ENCODE measurements at regions not wholly inside any gene's neighbourhood (a gene's known extent, or its start where the extent isn't known, plus 50 kb on each side); places are given as distances from the start of the nearest gene placed in this dataset.
A peak's percentile ranks its signal among the peaks of the same experiment; 100 is the strongest.
"Not testable (repeated sequence)": the region's sequence is repeated elsewhere in the genome, so short reads cannot be mapped to it uniquely, and the experiment has no call there.

- no peaks in the 10 kb centered on the region for H3K36me3 ChIP-seq (ENCODE audit: low read depth, low read length)
- intact Hi-C loops (cut with micrococcal nuclease): no loop called here
- H3K4me2 ChIP-seq (ENCODE audit: low read length): no peak overlapping the region
- H3K4me3 ChIP-seq (ENCODE audit: low read length): no peak overlapping the region
- DNase-seq: no peak
- no peaks in the 10 kb centered on the region for H4K20me1 ChIP-seq (ENCODE audit: low read length)
- H3K27me3 ChIP-seq (ENCODE audit: low read length): no peaks in the 10 kb centered on the region
- no TSS peak for BruUV-seq (replicated peaks)
- no peaks in the 10 kb centered on the region for H3K4me1 ChIP-seq (ENCODE audit: insufficient read depth, low read length)
- no peaks in the 10 kb centered on the region for H3K9me2 ChIP-seq (replicated peaks; ENCODE audit: low read length)
- H3K9me3 ChIP-seq (ENCODE audit: low read length): no peaks in the 10 kb centered on the region
- H3K27ac ChIP-seq (ENCODE audit: low read length): no peak overlapping the region
- TF ChIP-seq EZH2 (IDR thresholded peaks at IDR 0.05; ENCODE audit: low read length, unreplicated experiment) (no peak), EZH2phosphoT487 (IDR thresholded peaks at IDR 0.05; ENCODE audit: borderline replicate concordance, low read length) (no peak), CTCF (conservative IDR thresholded peaks at IDR 0.05; ENCODE audit: low read depth, low read length) (no peak)
- no peak overlapping the region for H2AFZ ChIP-seq (ENCODE audit: low read length)
- ChIA-PET POLR2A (ENCODE audit: unreplicated experiment) (no interaction called here), CTCF (no interaction called here)
- no peak overlapping the region for H3K9ac ChIP-seq (ENCODE audit: low read length)
- H3F3A ChIP-seq (ENCODE audit: low read length, unreplicated experiment): no peaks in the 10 kb centered on the region
- ATAC-seq: no peak
- no peaks in the 10 kb centered on the region for H3K79me2 ChIP-seq (ENCODE audit: low read length)
Observed at GRCh38 chr1:174097426-174097825, 61.9 kb upstream of the RABGAP1L start.

GRCh38 chr1:174093789-174094188 is 65.5 kb upstream of the RABGAP1L start:
- POLR2A ChIA-PET (ENCODE audit: unreplicated experiment); H2AFZ ChIP-seq (ENCODE audit: low read length); H3K4me1 ChIP-seq (ENCODE audit: insufficient read depth, low read length); H3F3A ChIP-seq (ENCODE audit: low read length, unreplicated experiment); H3K27ac ChIP-seq (ENCODE audit: low read length); H3K9me2 ChIP-seq (replicated peaks; ENCODE audit: low read length); H4K20me1 ChIP-seq (ENCODE audit: low read length); H3K79me2 ChIP-seq (ENCODE audit: low read length); H3K27me3 ChIP-seq (ENCODE audit: low read length); H3K9me3 ChIP-seq (ENCODE audit: low read length); BruUV-seq (replicated peaks); H3K4me2 ChIP-seq (ENCODE audit: low read length); H3K4me3 ChIP-seq (ENCODE audit: low read length); H3K9ac ChIP-seq (ENCODE audit: low read length); H3K36me3 ChIP-seq (ENCODE audit: low read depth, low read length): not testable (repeated sequence)
- TF ChIP-seq CTCF (conservative IDR thresholded peaks at IDR 0.05; ENCODE audit: low read depth, low read length): 0 out of 2 replicates have a peak, but pooled peaks have one; percentile 27
- DNase-seq (peak; percentile 36), ATAC-seq (peak; percentile 67)
- CTCF ChIA-PET: interaction anchor here (0.6 to 0.7 kb wide), 2 partner anchors 39 to 63 kb away, joined by 3 read pairs; no protein-coding TSS in a partner anchor
- intact Hi-C loops (cut with micrococcal nuclease): loop anchor here (1.0 kb wide), 1 partner anchor 124 kb away; no protein-coding TSS in a partner anchor

GRCh38 chr1:174090471-174090870 is 68.3 kb upstream of the RC3H1 start:
- BruUV-seq (replicated peaks): no TSS peak
- no peaks in the 10 kb centered on the region for H3F3A ChIP-seq (ENCODE audit: low read length, unreplicated experiment)
- ChIA-PET POLR2A (ENCODE audit: unreplicated experiment) (no interaction called here), CTCF (no interaction called here)
- TF ChIP-seq CTCF (conservative IDR thresholded peaks at IDR 0.05; ENCODE audit: low read depth, low read length) (no peak), EZH2phosphoT487 (IDR thresholded peaks at IDR 0.05; ENCODE audit: borderline replicate concordance, low read length) (no peak), EZH2 (IDR thresholded peaks at IDR 0.05; ENCODE audit: low read length, unreplicated experiment) (no peak)
- no peak for ATAC-seq
- intact Hi-C loops (cut with micrococcal nuclease): no loop called here
- H3K4me1 ChIP-seq (ENCODE audit: insufficient read depth, low read length): no peaks in the 10 kb centered on the region
- DNase-seq: no peak
- no peak overlapping the region for H3K4me3 ChIP-seq (ENCODE audit: low read length)
- H3K27me3 ChIP-seq (ENCODE audit: low read length): no peaks in the 10 kb centered on the region
- H3K9ac ChIP-seq (ENCODE audit: low read length): no peak overlapping the region
- H4K20me1 ChIP-seq (ENCODE audit: low read length): no peaks in the 10 kb centered on the region
- H2AFZ ChIP-seq (ENCODE audit: low read length): no peak overlapping the region
- H3K4me2 ChIP-seq (ENCODE audit: low read length): no peak overlapping the region
- H3K79me2 ChIP-seq (ENCODE audit: low read length): no peaks in the 10 kb centered on the region
- no peaks in the 10 kb centered on the region for H3K9me2 ChIP-seq (replicated peaks; ENCODE audit: low read length)
- no peaks in the 10 kb centered on the region for H3K36me3 ChIP-seq (ENCODE audit: low read depth, low read length)
- H3K9me3 ChIP-seq (ENCODE audit: low read length): no peaks in the 10 kb centered on the region
- no peak overlapping the region for H3K27ac ChIP-seq (ENCODE audit: low read length)
